Activated T-helper 1 cell treated with anti-CD3 and anti-CD28 coated beads, Interleukin-12 subunit alpha, Interleukin-12 subunit beta, Interleukin-2, Interleukin-4 antibody, amounts not matched to agents 30 ng/mL and 10 ng/mL and 1 ng/mL, durations not matched to agents 14 hours and 24 hours and 36 hours (primary cell): ENCODE measurements at regions not wholly inside any gene's neighbourhood (a gene's known extent, or its start where the extent isn't known, plus 50 kb on each side); places are given as distances from the start of the nearest gene placed in this dataset.

ENCODE experiments used
- DNase-seq: peaks from one replicate; pipeline ENCODE4 v3.0.0; 2021; ENCODE audit warnings: low spot score
- H3K27ac Mint-ChIP-seq: one replicate; pipeline ENCODE4 v1.8.0; 2021; ENCODE audit warnings: mild to moderate bottlenecking, mixed read lengths
- H3K27me3 Mint-ChIP-seq: one replicate; pipeline ENCODE4 v1.8.0; 2022; ENCODE audit warnings: mild to moderate bottlenecking, moderate library complexity, mixed read lengths; ENCODE audit not compliant: insufficient read depth
- H3K36me3 Mint-ChIP-seq: one replicate; pipeline ENCODE4 v1.8.0; 2021; ENCODE audit warnings: low read depth, mixed read lengths
- H3K4me1 Mint-ChIP-seq: one replicate; pipeline ENCODE4 v1.8.0; 2021; ENCODE audit warnings: low read depth, mixed read lengths
- H3K4me3 Mint-ChIP-seq: one replicate; pipeline ENCODE4 v1.8.0; 2021; ENCODE audit warnings: mild to moderate bottlenecking, moderate library complexity, mixed read lengths
- H3K9me3 Mint-ChIP-seq: one replicate; pipeline ENCODE4 v1.8.0; 2021; ENCODE audit warnings: mixed read lengths
- intact Hi-C: fragments of 100-400 bp; cut with micrococcal nuclease; formaldehyde crosslinking; loops from one replicate; pipeline ENCODE4 v1.15.1; 2024

GRCh38 chr10:44465401-44466115 lies 80.7 kb upstream of the CXCL12 start:
- H3K27me3 Mint-ChIP-seq, result no peaks in the 10 kb centered on the region
- H3K4me1 Mint-ChIP-seq, result no peaks in the 10 kb centered on the region
- H3K36me3 Mint-ChIP-seq, result no peaks in the 10 kb centered on the region
- intact Hi-C loops, result no loop called here
- DNase-seq, result no peak
- no peaks in the 10 kb centered on the region for H3K9me3 Mint-ChIP-seq
- H3K27ac Mint-ChIP-seq, result no peak overlapping the region
- no peak overlapping the region for H3K4me3 Mint-ChIP-seq

- no peak for DNase-seq
- Mint-ChIP-seq H3K9me3 (no peaks in the 10 kb centered on the region), H3K27ac (no peak overlapping the region), H3K27me3 (no peaks in the 10 kb centered on the region), H3K36me3 (no peaks in the 10 kb centered on the region), H3K4me3 (no peak overlapping the region), H3K4me1 (no peaks in the 10 kb centered on the region)
- intact Hi-C loops, result no loop called here
Observed at GRCh38 chr10:44466236-44466635, 81.3 kb upstream of the CXCL12 start.

- Mint-ChIP-seq H3K9me3 (no peaks in the 10 kb centered on the region), H3K4me1 (no peaks in the 10 kb centered on the region), H3K27ac (no peak overlapping the region), H3K27me3 (no peaks in the 10 kb centered on the region), H3K36me3 (no peaks in the 10 kb centered on the region), H3K4me3 (no peak overlapping the region)
- intact Hi-C loops, result no loop called here
- no peak for DNase-seq
Observed at GRCh38 chr10:44467090-44467489, 82.2 kb upstream of the CXCL12 start.

- H3K4me1 Mint-ChIP-seq, result no peaks in the 10 kb centered on the region
- no peaks in the 10 kb centered on the region for H3K27me3 Mint-ChIP-seq
- intact Hi-C loops, result no loop called here
- H3K36me3 Mint-ChIP-seq, result no peaks in the 10 kb centered on the region
- no peak for DNase-seq
- no peak overlapping the region for H3K27ac Mint-ChIP-seq
- H3K9me3 Mint-ChIP-seq, result no peaks in the 10 kb centered on the region
- no peak overlapping the region for H3K4me3 Mint-ChIP-seq
Observed at GRCh38 chr10:44467900-44468299, 83.0 kb upstream of the CXCL12 start.

- no peak overlapping the region for H3K27ac Mint-ChIP-seq
- no peaks in the 10 kb centered on the region for H3K36me3 Mint-ChIP-seq
- no peak overlapping the region for H3K4me3 Mint-ChIP-seq
- intact Hi-C loops, result no loop called here
- no peak for DNase-seq
- H3K4me1 Mint-ChIP-seq, result no peaks in the 10 kb centered on the region
- no peaks in the 10 kb centered on the region for H3K27me3 Mint-ChIP-seq
- H3K9me3 Mint-ChIP-seq, result no peaks in the 10 kb centered on the region
Observed at GRCh38 chr10:44468525-44468924, 83.6 kb upstream of the CXCL12 start.

GRCh38 chr10:44468965-44469364 lies 84.1 kb upstream of the CXCL12 start:
- intact Hi-C loops, result no loop called here
- no peaks in the 10 kb centered on the region for H3K36me3 Mint-ChIP-seq
- no peak overlapping the region for H3K4me3 Mint-ChIP-seq
- DNase-seq, result no peak
- no peaks in the 10 kb centered on the region for H3K4me1 Mint-ChIP-seq
- no peaks in the 10 kb centered on the region for H3K27me3 Mint-ChIP-seq
- no peak overlapping the region for H3K27ac Mint-ChIP-seq
- no peaks in the 10 kb centered on the region for H3K9me3 Mint-ChIP-seq

- H3K9me3 Mint-ChIP-seq, result no peaks in the 10 kb centered on the region
- H3K36me3 Mint-ChIP-seq, result no peaks in the 10 kb centered on the region
- H3K27ac Mint-ChIP-seq, result no peak overlapping the region
- no peaks in the 10 kb centered on the region for H3K27me3 Mint-ChIP-seq
- H3K4me1 Mint-ChIP-seq, result no peaks in the 10 kb centered on the region
- H3K4me3 Mint-ChIP-seq, result no peak overlapping the region
- DNase-seq, result no peak
- intact Hi-C loops, result no loop called here
Observed at GRCh38 chr10:44470784-44471183, 85.9 kb upstream of the CXCL12 start.

GRCh38 chr10:44471410-44471809 lies 86.5 kb upstream of the CXCL12 start:
- no peak overlapping the region for H3K4me3 Mint-ChIP-seq
- H3K27me3 Mint-ChIP-seq, result no peaks in the 10 kb centered on the region
- H3K4me1 Mint-ChIP-seq, result no peaks in the 10 kb centered on the region
- no peak for DNase-seq
- intact Hi-C loops, result no loop called here
- no peak overlapping the region for H3K27ac Mint-ChIP-seq
- H3K9me3 Mint-ChIP-seq, result no peaks in the 10 kb centered on the region
- no peaks in the 10 kb centered on the region for H3K36me3 Mint-ChIP-seq

- Mint-ChIP-seq H3K4me3 (no peak overlapping the region), H3K27me3 (no peaks in the 10 kb centered on the region), H3K9me3 (no peaks in the 10 kb centered on the region), H3K27ac (no peak overlapping the region), H3K36me3 (no peaks in the 10 kb centered on the region), H3K4me1 (no peaks in the 10 kb centered on the region)
- no peak for DNase-seq
- intact Hi-C loops, result no loop called here
Observed at GRCh38 chr10:44473146-44473545, 88.2 kb upstream of the CXCL12 start.

- no peaks in the 10 kb centered on the region for H3K9me3 Mint-ChIP-seq
- H3K4me3 Mint-ChIP-seq, result no peak overlapping the region
- intact Hi-C loops, result no loop called here
- H3K4me1 Mint-ChIP-seq, result no peaks in the 10 kb centered on the region
- H3K27ac Mint-ChIP-seq, result no peak overlapping the region
- H3K27me3 Mint-ChIP-seq, result no peaks in the 10 kb centered on the region
- no peak for DNase-seq
- no peaks in the 10 kb centered on the region for H3K36me3 Mint-ChIP-seq
Observed at GRCh38 chr10:44476409-44477045, 91.6 kb upstream of the CXCL12 start.

GRCh38 chr10:44477046-44477425 lies 92.1 kb upstream of the CXCL12 start:
- intact Hi-C loops, result no loop called here
- H3K9me3 Mint-ChIP-seq, result no peaks in the 10 kb centered on the region
- no peak overlapping the region for H3K4me3 Mint-ChIP-seq
- H3K27me3 Mint-ChIP-seq, result no peaks in the 10 kb centered on the region
- no peaks in the 10 kb centered on the region for H3K4me1 Mint-ChIP-seq
- no peak for DNase-seq
- H3K36me3 Mint-ChIP-seq, result no peaks in the 10 kb centered on the region
- H3K27ac Mint-ChIP-seq, result no peak overlapping the region

GRCh38 chr10:44478040-44478439 lies 93.1 kb upstream of the CXCL12 start:
- intact Hi-C loops, result no loop called here
- no peak overlapping the region for H3K4me3 Mint-ChIP-seq
- no peak for DNase-seq
- peaks cover 3% of the 10 kb centered on the region for H3K9me3 Mint-ChIP-seq
- H3K27ac Mint-ChIP-seq, result no peak overlapping the region
- H3K4me1 Mint-ChIP-seq, result no peaks in the 10 kb centered on the region
- H3K27me3 Mint-ChIP-seq, result no peaks in the 10 kb centered on the region
- H3K36me3 Mint-ChIP-seq, result no peaks in the 10 kb centered on the region

GRCh38 chr10:44478876-44479705 lies 94.2 kb upstream of the CXCL12 start:
- DNase-seq, result no peak
- Mint-ChIP-seq H3K27me3 (no peaks in the 10 kb centered on the region), H3K4me1 (no peaks in the 10 kb centered on the region), H3K36me3 (no peaks in the 10 kb centered on the region), H3K27ac (no peak overlapping the region), H3K4me3 (no peak overlapping the region), H3K9me3 (peaks cover 3% of the 10 kb centered on the region)
- intact Hi-C loops, result no loop called here
